DOHH2 (cell line): ENCODE measurements at regions not wholly inside any gene's neighbourhood (a gene's known extent, or its start where the extent isn't known, plus 50 kb on each side); places are given as distances from the start of the nearest gene placed in this dataset.

Experiments
- H3F3A ChIP-seq: fragments of 200-600 bp; sonication (generic), shearing (Covaris generic); 2 replicates; pipeline ENCODE4 v1.6.0; 2016; ENCODE audit warnings: antibody characterized with exemption, mild to moderate bottlenecking; ENCODE audit not compliant: control insufficient read depth, insufficient read depth
- H3K27ac ChIP-seq: fragments of 200-600 bp; sonication (generic); 2 replicates; pipeline ENCODE4 v1.5.1; 2014; ENCODE audit warnings: low read depth, mild to moderate bottlenecking, low read length, moderate library complexity
- H3K27me3 ChIP-seq: fragments of 200-600 bp; sonication (generic); 2 replicates; pipeline ENCODE4 v1.6.1; 2014; ENCODE audit warnings: mild to moderate bottlenecking, low read length, mixed read lengths; ENCODE audit not compliant: control insufficient read depth
- H3K36me3 ChIP-seq: fragments of 200-600 bp; sonication (generic); 2 replicates; pipeline ENCODE4 v1.6.1; 2014; ENCODE audit warnings: mild to moderate bottlenecking, low read length, moderate library complexity, mixed read lengths; ENCODE audit not compliant: control insufficient read depth
- H3K4me1 ChIP-seq: fragments of 200-600 bp; sonication (generic); 2 replicates; pipeline ENCODE4 v1.6.1; 2014; ENCODE audit warnings: mild to moderate bottlenecking, low read length, mixed read lengths; ENCODE audit not compliant: control insufficient read depth
- H3K4me2 ChIP-seq: fragments of 200-600 bp; sonication (generic); 2 replicates; pipeline ENCODE4 v1.6.0; 2014; ENCODE audit warnings: mild to moderate bottlenecking, low read length, moderate library complexity
- H3K4me3 ChIP-seq: fragments of 200-600 bp; sonication (generic); 2 replicates; pipeline ENCODE4 v1.5.1; 2014; ENCODE audit warnings: mild to moderate bottlenecking, low read length, mixed read lengths
- H3K79me2 ChIP-seq: fragments of 200-600 bp; sonication (generic); 2 replicates; pipeline ENCODE4 v1.6.1; 2014; ENCODE audit warnings: mild to moderate bottlenecking, low read length, mixed read lengths; ENCODE audit not compliant: control insufficient read depth
- H3K9me2 ChIP-seq: fragments of 200-600 bp; sonication (generic); replicated peaks from 2 replicates; pipeline ENCODE4 v1.6.1; 2014; ENCODE audit warnings: mild to moderate bottlenecking, low read length, mixed read lengths; ENCODE audit not compliant: control insufficient read depth
- H3K9me3 ChIP-seq: fragments of 200-600 bp; sonication (generic); 2 replicates; pipeline ENCODE4 v1.6.1; 2014; ENCODE audit warnings: antibody characterized with exemption, low read length, mixed read lengths; ENCODE audit not compliant: control insufficient read depth, insufficient read depth
- H4K20me1 ChIP-seq: fragments of 200-600 bp; sonication (generic); 2 replicates; pipeline ENCODE4 v1.6.0; 2014; ENCODE audit warnings: low read depth, mild to moderate bottlenecking, antibody characterized with exemption, low read length, moderate library complexity; ENCODE audit not compliant: control insufficient read depth, insufficient read depth
- EZH2phosphoT487 ChIP-seq: fragments of 200-600 bp; sonication (generic); IDR thresholded peaks from 2 replicates; pipeline ENCODE4 v1.6.1; 2017; ENCODE audit warnings: borderline replicate concordance, mild to moderate bottlenecking, antibody characterized with exemption, low read length, moderate library complexity, mixed read lengths
- TF ChIP-seq, protein P1 (sequence below): fragments of 200-600 bp; sonication (generic); IDR thresholded peaks from one replicate; pipeline ENCODE4 v1.5.1; 2014; ENCODE audit warnings: antibody characterized with exemption, mild to moderate bottlenecking, low read depth, low read length; ENCODE audit not compliant: poor library complexity, severe bottlenecking

DNA sequence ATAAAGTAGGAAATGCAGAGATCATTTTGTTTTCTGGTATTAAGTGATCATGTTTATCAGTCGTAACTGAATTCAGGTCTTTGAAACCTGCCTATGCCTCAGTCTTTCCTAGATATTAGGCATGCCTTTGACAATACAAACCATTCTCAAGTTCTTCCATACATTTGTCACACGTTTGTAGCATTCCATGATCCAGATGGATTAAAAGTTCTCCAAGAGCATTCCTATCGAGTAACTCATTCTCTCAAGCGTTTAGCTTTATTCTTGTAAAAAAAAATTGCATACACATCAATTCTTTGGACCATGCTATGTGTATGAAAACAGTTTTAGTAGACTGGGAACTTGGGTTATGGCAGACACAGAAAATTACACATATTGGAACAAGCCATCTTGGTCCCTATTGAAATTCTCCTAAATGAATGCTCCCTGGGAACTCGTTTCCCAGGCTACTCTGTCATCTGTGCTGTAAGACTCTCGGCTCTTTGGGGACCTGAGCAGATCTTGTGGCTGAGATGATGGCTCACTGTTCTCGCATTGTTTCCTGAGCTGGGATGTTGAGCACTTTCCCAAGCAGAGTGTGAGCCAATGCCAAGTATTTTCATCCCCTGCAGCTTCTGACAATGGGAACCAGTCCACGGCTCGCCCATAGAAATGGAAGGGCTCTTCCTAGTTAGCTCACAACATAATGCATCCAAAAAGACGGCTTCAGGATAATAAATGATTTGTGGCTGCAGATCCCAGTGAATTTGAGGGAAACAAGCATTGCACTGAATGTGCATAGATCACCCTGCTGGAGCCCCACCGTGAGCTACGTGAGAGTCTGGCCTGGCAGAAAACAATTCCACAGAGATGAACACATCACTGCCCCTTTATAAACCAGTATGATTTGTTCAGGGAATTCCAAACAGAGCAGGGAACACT, 230.2 kb downstream of the IRX1 start:
- TF ChIP-seq, protein P1, sequence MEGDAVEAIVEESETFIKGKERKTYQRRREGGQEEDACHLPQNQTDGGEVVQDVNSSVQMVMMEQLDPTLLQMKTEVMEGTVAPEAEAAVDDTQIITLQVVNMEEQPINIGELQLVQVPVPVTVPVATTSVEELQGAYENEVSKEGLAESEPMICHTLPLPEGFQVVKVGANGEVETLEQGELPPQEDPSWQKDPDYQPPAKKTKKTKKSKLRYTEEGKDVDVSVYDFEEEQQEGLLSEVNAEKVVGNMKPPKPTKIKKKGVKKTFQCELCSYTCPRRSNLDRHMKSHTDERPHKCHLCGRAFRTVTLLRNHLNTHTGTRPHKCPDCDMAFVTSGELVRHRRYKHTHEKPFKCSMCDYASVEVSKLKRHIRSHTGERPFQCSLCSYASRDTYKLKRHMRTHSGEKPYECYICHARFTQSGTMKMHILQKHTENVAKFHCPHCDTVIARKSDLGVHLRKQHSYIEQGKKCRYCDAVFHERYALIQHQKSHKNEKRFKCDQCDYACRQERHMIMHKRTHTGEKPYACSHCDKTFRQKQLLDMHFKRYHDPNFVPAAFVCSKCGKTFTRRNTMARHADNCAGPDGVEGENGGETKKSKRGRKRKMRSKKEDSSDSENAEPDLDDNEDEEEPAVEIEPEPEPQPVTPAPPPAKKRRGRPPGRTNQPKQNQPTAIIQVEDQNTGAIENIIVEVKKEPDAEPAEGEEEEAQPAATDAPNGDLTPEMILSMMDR: no peak
- TF ChIP-seq EZH2phosphoT487: no peak
- Histone ChIP-seq H3F3A (no peaks in the 10 kb centered on the region), H3K9me3 (no peaks in the 10 kb centered on the region; the same call in none of the 2 replicates), H3K9me2 (no peaks in the 10 kb centered on the region), H3K79me2 (no peaks in the 10 kb centered on the region), H3K36me3 (no peaks in the 10 kb centered on the region), H3K4me1 (no peaks in the 10 kb centered on the region), H3K4me3 (no peak overlapping the region), H3K27me3 (no peaks in the 10 kb centered on the region), H3K27ac (no peak overlapping the region), H3K4me2 (no peak overlapping the region), H4K20me1 (no peaks in the 10 kb centered on the region)

DNA sequence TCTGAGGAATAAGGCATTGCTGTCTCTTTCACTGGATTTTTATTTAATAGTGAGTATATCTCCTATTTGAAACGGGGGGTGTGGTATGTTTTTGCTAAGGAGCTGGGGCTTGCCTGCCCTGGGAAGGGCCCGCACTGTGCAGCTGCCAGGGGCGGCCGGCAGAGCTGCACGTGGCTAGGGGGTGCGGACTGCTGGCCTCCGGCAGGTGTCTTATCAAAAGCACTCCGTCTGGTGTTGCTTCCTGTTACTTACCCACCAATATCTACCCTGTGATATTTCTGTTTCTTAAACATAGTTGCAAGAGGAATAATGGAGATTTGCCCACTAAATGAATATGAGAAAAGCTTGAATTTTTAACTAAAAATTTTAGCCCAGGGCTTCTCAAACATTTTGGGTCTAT, 232.0 kb downstream of the IRX1 start:
- H3K27ac ChIP-seq: no peak overlapping the region
- H3K4me2 ChIP-seq: no peak overlapping the region
- H3K4me3 ChIP-seq: no peak overlapping the region
- no peaks in the 10 kb centered on the region for H3K36me3 ChIP-seq
- no peaks in the 10 kb centered on the region; the same call in none of the 2 replicates for H3K9me3 ChIP-seq
- no peak for TF ChIP-seq EZH2phosphoT487
- TF ChIP-seq, protein P1: no peak
- no peaks in the 10 kb centered on the region for H3K79me2 ChIP-seq
- H3K4me1 ChIP-seq: no peaks in the 10 kb centered on the region
- H4K20me1 ChIP-seq: no peaks in the 10 kb centered on the region
- H3F3A ChIP-seq: no peaks in the 10 kb centered on the region
- H3K9me2 ChIP-seq: no peaks in the 10 kb centered on the region
- H3K27me3 ChIP-seq: no peaks in the 10 kb centered on the region

DNA sequence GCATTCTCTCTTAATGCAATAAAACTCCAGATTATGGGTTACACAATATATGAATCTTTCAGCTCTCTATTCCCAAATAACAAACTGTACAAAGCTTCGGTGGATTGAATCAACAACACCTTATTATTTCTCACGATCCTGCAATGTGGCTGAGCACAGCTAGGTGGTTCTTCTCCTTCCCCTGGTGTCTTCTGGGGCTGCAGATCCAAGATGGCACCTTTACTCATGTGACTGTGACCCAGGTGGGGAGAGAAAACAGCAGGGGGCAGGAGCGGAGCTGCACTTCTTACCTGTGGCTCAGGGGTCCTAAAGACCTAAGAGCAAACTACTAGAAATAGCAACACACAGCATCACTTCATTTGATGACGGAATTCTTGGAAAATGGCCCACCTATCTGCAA, 233.1 kb downstream of the IRX1 start:
- Histone ChIP-seq H3K79me2 (no peaks in the 10 kb centered on the region), H3K9me3 (no peaks in the 10 kb centered on the region; the same call in none of the 2 replicates), H3F3A (no peaks in the 10 kb centered on the region), H3K4me2 (no peak overlapping the region), H3K36me3 (no peaks in the 10 kb centered on the region), H3K4me1 (no peaks in the 10 kb centered on the region), H3K27ac (no peak overlapping the region), H4K20me1 (no peaks in the 10 kb centered on the region), H3K9me2 (no peaks in the 10 kb centered on the region), H3K4me3 (no peak overlapping the region), H3K27me3 (no peaks in the 10 kb centered on the region)
- TF ChIP-seq, protein P1: no peak
- no peak for TF ChIP-seq EZH2phosphoT487
